ENCODE measurements at regions not wholly inside any gene's neighbourhood (a gene's known extent, or its start where the extent isn't known, plus 50 kb on each side); places are given as distances from the start of the nearest gene placed in this dataset.
"Not testable (repeated sequence)": the region's sequence is repeated elsewhere in the genome, so short reads cannot be mapped to it uniquely, and the experiment has no call there.

DNA sequence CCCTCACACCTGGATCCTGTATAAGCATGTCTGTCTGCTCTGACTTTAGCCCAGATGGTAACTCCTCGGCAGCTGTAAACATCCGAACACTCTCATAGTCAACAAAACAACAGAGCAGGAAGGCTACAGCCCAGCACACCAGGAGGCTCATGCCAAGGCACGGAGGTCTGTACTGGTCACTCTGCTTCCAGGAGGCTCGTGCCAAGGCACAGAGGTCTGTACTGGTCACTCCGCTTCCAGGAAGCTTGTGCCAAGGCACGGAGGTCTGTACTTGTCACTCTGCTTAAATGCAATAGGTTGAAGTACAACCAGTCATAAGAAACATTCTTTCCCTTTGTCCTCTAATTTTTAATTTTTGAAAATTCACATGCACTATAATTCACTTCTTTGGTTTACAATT, 190.1 kb upstream of the CDH4 start:
- DNase-seq, result no peak

DNA sequence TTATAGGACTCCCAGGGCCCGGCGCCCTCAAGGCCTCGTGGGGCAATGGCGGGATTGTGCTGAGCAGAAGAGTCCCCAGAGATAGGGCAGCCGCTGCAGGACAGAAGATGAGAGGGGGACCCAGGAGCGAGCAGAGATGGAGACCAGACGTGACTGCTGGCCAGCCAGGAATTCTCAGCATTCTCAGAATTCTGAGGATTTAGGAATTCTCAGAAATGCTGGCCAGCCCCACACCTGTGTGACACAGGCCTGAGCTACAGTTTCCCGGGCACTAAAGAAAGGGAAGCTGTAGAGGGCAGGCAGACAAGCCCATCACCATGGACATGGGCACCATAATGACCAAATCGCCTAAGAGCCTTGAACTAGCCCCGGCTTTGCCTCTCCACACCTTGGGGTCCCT, 186.2 kb upstream of the CDH4 start:
- no peak for DNase-seq

DNA sequence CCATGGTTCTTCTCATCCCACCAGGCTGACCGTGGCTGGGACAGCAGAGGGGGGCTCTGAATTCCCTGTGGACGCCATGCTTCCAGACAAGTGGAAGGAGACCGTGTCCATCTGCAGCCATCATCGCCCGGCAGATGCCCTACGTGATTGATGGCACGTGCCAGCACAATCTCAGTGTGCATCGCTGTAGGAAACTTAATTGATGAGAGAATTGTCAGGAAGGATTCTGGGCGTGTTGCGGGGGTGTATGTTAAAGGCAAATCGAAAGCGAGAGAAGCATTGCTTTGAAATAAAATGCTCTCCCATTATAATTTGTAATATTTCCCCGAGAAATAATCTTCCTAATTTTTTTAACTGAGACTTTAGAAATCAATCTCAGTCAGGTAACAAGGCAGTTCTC, 185.5 kb upstream of the CDH4 start:
- DNase-seq, result no peak

DNA sequence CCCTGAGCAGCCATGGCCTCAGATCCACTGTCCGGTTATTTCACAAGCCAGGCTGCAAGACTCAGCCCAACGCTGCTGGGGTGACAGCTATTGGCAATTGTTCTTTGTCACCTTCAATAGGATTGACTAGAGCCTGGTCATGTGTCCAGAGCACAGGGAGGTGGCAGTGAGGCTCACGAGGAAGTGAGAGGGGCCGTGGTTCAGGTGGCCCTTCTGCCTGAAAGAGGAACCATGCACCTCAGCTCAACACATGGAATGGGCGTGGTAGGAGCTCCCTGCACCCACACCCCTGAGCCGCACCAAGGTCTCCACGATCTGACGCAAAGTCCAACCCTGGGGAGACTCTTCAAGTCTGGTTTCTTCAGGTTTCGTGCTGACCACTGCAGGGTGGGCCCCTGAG, 184.8 kb upstream of the CDH4 start:
- no peak for DNase-seq

DNA sequence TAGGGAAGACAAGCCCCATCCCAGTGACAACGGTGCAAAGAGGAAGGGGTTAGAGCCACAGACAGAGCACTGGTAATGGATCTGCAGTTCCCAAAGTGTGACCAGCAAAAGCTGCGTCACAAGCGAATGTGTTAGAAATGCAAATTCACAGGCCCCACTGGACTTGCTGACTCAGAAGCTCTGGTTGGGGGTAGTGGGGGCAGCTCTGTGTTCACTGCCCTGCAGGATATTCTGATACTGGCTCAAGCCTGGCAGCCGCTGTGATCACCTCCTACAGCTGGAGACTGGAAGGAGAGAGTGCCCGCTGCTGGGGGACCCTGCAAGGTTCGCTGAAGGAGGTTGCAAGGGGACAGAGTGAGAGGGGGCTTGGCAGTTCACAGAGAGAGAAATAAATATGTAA, 179.7 kb upstream of the CDH4 start:
- DNase-seq, result no peak

DNA sequence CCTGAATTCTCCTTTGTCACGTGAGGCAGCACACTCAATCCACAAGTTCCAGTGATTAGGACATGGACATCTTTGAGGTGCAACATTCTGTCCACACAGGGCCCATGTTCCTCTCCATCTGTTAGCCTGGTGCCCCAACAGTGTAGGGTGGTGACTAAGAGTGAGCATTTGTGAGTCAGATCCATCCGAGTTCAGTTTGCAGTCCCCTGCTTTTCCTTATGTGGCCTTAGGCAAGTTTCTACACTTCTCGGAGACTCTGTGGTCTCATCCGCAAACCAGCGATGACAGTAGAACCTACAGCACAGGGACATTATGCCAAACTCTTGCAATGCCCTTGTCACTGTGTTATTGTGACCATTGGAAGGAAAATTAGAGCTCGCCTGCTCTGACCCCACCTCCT, 178.7 kb upstream of the CDH4 start:
- no peak for DNase-seq

DNA sequence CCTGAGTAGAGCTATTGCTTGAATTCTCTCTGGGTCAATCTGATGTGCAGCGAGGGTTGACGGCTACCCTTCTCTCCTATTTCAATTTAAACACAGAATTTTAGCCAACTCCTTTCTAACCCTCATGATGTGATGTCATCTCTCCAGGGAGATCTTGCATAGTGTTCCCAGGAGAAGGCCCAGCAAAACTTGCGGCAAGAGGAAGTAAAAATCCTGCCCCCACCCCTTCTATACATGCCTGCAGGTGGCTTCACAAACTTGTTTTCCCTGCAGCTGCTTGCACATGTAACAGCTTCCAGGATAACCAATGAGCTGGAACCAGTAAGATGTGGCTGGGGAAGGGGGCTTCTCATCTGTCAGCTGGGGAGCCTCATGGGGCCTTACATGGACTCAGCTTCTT, 169.3 kb upstream of the CDH4 start:
- DNase-seq, result no peak

DNA sequence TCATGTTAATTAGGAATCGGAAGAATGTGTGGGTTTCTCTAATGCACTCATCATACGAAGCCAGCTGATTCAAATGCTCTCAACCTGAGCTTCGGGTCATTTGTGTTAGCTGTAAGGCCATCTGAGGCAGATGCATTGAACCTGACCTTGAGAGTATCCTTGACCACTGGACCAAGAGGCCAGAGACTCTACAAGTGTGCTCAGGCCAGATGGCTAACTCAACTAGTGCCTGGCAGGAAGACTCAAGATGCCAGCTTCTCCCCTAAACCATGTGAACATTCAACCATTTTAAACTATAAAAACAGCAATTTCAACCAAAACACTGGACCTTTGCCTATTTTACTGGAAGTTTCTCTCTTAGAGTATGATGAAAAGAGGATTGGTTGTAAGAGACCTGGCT, 168.6 kb upstream of the CDH4 start:
- no peak for DNase-seq

DNA sequence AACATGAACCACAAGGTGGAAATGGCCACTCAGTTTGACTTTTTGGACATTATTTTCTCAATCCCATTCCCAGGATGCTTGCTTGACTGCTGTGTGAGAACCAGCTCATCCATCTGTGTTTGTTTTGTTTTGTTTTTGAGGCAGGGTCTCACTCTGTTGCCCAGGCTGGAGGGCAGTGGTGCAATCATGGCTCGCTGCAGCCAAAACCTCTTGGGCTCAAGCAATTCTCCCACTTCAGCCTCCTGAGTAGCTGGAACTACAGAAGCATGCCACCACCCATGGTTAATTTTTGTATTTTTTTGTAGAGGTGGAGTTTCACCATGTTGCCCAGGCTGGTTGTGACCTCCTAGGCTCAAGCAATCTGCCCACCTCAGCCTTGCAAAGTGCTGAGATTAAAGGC, 166.0 kb upstream of the CDH4 start:
- DNase-seq, result no peak

DNA sequence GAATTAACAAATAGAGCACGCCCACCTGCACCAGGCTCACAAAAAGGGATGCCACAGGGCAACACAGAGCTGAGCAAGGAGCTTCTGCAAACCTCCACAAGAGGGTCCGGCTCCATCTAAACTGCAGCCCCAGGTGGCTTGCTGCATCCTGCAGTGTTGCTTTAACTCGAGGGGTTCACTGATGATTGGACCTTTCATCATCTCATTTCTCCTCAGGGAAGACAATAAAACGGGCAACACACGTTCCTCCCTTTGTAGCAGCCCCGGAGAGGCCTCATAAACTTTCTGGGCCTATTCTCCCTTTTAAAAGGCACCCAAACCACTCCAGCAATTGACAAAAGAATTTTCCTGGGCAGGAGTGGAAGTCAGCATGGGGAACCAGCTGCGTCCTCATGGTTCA, 161.5 kb upstream of the CDH4 start:
- no peak for DNase-seq

DNA sequence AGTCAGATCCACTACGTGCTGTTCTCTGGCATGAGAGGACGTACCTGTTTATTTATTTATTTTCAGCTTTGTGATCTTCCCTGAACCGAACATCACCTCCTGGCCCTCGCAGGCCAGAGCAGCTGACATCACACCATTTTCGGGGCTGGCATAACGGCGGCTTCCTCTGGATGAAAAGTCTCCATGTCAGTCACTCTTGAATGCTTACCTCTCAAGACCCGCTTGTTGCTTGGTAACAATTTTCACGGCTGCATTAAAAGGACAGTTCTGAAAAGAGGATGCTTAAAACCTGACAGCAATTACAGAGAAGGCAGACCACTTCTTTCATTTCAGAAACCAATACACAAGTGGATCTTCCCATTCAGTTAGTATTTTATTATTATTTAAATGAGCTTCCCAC, 159.8 kb upstream of the CDH4 start:
- DNase-seq, result no peak

DNA sequence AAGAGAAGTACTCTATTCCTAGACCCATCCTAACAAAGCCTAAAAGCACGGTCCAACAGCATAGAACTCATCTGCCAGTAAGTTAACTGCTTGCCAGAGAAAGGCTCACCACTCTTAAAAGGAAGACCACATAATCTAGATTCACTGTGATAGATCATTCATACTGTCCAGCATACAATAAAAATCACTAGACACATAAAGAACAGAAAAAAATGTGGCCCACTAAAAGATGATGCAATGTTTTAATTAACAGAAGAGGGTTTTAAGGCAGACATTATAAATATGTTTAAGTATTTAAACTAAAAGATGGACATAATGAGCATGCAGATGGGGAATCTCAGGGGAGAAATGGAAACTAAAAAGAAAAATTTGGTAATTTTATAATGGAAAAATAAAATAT, 157.5 kb upstream of the CDH4 start:
- DNase-seq, result no peak

DNA sequence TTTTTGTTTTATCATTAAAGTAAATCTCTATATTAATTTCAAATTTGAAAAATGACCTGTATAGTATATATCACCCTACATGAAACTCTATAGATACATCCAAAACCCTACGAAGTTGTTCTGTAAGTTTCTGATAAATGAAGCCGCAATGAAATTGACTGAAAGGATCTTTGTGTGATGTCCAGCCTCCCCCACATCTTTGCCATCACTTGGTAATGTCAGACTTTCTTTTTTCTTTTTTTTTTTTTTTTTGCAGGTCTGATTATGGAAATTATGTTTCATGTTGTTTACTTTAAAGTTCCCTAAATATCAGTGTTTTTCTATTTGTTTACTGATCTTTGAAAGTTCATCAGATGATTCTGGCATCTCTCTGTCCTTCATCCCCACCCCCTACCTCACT, 155.6 kb upstream of the CDH4 start:
- no peak for DNase-seq

DNA sequence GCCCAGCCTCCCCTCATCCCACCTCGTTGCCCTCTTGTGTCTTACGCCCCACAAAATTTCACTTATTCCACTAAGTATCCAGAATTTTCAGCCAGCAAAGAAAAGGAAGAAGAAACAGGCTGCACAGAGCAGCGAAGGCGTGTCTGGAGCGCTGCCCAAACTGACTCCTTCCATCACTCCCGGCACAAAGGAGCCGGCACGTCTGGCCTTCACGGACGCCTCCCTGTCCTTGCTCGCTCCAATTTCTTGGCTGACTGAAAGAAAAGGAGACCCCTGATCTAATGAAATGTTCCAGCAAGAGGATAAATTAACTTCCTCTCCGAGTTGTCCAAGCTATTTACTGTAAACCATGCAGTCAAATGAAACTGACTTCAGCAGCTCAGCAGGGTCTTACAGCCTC, 152.3 kb upstream of the CDH4 start:
- no peak for DNase-seq

DNA sequence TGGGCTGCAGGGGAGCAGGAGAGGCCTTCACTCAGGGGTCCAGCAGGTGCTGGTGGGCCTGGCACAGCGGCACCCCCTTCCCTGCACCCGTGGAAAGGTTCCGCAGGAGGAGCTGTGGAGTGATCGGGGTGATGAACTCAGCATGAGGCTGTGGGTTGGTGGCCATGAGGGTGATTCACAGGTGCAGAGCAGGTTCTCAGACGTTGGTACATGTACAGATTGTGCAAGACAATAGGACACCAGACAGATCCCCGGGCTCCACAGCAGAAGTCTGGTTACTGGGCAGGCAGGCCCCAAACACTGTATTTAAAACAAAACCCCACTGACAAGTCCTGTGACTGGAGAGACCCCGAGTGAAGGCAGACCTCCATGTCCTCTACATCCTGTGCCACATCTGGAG, 151.6 kb upstream of the CDH4 start:
- no peak for DNase-seq

DNA sequence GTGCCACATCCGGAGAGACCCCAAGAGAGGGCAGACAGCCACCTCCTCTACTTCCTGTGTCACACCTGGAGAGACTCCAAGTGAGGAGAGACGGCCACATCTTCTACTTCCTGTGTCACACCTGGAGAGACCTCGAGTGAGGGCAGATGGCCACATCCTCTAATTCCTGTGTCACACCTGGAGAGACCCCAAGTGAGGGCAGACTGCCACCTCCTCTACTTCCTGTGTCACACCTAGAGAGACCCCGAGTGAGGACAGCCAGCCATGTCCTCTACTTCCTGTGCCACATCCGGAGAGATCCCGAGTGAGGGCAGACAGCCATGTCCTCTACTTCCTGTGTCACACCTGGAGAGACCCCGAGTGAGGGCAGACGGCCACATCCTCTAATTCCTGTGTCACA, 150.7 kb upstream of the CDH4 start:
- not testable (repeated sequence) for DNase-seq

DNA sequence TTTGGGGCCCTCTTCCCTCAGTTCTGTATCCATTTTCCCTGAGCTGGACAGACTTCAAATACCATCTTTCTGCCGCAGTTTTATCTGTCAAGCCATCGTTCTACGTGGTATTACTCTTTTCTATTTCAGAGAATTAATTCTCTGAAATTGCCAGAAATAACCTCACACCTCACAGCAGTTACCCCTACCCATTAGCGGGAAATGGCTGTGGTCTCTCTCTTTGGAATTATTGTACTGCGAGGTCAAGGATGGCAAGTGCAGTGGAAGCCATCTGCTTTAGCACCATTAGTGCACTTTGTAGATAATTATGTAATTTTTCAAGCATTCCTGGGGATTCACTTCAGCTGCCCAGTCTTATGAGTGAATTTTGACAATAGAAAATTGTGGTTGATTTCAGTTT, 147.8 kb upstream of the CDH4 start:
- DNase-seq, result no peak

DNA sequence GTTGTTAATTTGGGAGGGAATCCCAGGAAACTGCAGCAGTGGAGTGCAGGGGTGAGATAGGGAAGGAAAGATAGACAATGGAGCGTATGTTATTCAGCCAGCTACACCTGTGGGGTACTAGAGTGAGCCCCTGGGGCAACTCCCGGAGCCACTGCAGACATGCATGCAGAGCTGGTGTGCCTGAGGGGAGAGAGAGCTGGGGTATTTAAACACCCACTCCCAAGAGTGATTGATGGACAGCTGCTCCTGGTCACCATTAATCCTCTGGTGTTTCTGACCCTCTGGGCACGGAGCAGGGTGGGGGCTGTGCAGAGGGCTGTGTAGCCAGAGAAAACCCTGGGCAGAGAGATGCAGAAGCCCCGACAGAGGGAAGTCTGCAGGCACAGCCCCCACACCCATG, 146.7 kb upstream of the CDH4 start:
- no peak for DNase-seq

DNA sequence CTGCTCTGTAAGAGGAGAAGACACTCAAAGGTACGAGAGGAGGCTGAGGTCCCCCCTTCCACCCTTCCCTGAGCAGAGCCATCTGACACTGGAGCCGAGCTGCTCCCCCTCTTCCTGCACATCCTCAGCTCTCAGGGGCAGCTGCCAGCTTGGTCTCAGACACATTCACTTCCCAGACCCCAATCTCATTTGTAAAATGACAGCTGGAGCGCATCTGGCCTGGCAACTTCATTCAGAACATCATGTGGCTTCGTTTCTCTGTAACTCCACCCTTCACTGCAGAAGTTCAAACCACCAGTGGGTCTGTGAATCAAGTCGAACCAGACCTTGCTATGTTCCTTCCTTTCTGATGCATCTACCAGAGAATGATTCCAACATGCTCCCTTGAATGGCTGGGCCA, 145.6 kb upstream of the CDH4 start:
- no peak for DNase-seq

DNA sequence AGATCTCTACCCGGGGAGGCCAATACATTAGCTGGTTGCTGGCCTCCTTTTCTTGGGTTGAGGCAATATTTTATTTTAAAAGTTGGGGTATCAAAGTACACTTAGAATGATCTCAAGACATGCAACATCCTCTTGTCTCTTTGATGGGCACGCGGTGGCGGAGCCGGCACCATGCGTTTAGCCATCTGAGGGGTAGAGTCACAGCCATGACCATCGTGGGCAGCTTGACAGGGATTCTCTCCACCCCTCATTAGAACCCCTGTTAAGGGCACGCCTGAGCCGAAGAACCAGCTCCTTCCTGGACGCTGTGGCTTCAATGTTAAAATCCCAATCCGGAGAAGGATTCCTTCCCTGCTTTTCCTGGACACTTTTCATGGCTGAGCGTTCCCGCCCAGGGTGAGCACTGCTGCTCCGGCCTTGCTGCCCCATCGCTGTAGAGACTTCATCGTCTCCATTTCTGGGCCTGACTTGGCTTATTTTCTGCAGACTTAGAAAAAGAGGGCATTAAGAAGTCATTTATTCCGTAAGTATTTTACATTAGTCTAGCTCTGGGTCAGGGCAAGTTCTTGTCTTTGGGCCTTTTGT, 142.7 kb upstream of the CDH4 start:
- no peak for DNase-seq

DNA sequence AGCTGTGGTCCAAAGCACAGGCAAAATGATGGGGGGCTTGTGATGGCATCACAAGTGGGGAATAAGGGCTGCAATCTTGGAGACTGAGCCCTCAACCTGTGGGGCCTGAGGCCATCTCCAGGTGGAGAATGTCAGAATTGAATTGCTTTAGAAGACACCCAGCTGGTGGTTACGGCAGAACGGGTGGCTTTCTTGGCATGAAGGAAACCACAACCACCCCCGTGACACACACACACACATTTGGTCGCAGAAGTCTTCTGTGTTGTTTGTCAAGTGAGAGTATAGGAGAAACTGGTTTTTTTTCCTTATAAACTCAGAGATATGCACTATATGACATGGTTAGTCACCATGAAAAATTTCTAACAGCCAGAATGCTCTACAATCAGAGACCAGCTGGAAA, 139.5 kb upstream of the CDH4 start:
- DNase-seq, result no peak

DNA sequence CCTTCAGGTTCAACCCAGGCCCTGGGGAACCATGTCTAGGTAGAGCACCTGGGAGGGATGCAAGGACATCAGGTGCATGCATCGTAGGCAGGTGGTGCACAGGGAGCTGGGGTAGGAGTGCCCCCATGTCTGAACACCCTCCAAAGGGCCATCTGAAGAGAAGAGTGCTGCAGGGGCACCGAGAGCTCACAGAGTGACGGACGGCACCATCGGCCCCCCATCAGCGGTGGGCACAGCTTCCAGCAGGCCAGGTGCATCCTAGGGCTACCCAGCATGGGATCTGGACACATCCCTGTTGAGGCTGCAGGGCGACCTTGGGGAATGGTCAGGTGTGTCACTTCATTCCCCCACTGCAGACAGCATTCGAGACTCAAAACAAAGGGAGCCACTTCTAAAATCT, 138.3 kb upstream of the CDH4 start:
- no peak for DNase-seq

DNA sequence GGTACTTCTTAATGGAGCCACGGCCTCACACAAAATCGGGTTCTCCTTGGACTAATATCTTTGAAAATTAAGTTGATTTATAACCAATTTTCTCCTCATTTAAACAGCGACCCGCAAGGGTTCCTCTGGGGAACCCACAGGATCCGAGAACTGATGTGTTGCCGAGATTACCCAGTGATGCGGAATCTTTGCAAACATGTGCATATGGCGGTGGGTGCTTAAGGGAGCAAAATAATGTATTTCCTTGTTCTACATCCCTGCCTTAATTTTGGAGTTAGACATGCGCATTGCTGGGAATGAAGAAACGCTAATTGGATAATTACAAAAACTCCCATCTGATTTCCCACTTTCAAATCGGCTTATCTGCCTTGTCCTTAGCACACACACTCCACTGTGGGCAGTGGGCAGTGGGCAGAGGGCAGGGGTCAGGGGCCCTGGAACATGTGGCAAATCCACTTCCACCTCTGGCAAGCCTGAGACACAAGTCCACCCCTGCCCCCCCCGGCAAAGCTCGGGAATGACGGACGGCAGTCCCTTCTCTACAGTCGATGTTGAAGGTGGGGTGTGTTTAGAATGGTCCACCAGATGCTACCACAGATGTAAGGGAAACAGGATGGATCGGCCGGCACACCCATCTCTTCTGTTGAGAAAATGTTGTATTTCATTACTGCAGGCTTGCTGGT, 137.4 kb upstream of the CDH4 start:
- DNase-seq, result no peak

DNA sequence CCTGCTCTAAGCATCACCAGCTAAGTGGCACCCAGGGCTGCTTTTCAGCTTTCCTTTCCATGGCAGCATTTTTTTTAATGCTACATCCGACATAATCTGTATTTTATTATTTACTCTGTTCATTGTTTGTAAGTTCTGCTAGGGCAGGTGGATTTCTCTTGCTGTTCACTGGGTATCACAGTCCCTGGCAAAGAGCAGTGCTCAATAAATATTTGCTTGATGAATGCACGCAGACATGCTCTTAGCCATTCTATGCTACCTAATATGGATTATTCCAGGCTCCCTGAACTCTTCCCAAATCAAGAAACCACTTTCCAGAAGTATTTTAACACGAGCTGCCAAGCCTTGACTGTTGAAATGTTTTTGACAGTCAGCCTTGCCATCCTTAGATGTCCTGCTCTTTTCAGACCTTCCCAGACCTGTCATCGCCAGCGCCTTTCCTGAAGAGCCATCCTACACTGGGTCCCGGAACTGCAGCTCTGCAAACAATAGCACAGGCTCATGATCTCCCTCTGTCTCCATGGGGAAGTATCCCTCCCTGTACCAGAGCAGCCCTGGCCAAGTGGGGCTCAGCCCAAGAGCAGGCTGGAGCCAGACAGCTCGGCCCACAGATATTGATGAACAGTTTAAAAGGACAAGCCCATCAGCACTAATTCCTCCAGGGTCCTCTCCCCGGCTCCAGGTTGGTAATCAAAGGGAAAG, 136.5 kb upstream of the CDH4 start:
- no peak for DNase-seq

DNA sequence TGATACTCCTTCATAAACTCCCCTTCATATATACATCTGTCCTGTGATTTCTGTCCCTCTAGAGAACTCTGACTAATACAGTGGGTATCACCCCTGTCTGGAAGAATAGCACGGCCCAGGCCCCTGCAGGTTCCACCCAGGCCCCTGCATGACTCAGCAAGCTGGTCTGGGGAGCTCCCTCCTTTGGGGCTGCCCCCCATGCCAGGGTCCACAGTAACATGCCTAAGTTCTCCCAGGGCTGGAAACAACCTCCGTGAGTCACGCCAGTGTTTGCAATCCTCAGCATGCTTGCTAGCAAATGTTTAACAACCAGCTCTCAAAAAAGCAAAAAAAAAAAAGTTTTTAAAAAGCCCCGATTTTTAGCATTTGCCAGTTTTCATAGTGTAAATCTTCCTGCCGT, 134.3 kb upstream of the CDH4 start:
- DNase-seq, result no peak
